ENCODE measurements at regions not wholly inside any gene's neighbourhood (a gene's known extent, or its start where the extent isn't known, plus 50 kb on each side); places are given as distances from the start of the nearest gene placed in this dataset.

DNA sequence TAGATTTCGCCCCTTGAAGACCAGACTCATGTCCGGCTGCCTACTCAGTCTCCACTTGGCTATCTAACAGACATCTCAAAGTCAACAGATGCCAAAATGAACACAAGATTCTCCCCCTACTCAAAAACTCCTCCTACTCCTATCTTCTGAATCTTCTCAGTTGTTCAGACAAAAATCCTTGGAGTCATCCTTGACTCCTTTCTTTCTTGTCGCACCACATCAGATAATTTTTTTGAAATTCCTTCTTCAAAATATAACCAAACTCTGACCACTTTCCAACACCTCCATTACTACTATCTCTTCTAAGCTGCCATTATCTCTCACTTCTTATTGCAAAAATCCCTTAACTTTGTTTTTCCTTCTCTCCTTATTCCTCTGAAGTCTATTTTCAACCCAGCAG, 141.9 kb upstream of the SLC7A14 start:
- H3K79me2 ChIP-seq (ENCODE audit: insufficient read depth, low read length) = no peaks in the 10 kb centered on the region
- intact Hi-C loops (cut with micrococcal nuclease) = no loop called here
- no peak overlapping the region for H3K4me2 ChIP-seq (replicated peaks; ENCODE audit: extremely low read depth, low read length, poor library complexity, severe bottlenecking)
- H3K27me3 ChIP-seq (ENCODE audit: control insufficient read depth in 2 of 2, insufficient read depth in 2 of 2, low read length in 2 of 2) = no peaks in the 10 kb centered on the region
- H3K4me1 ChIP-seq (ENCODE audit: control insufficient read depth in 1 of 2, insufficient read depth in 2 of 2, low read length in 2 of 2) = peaks cover 8 to 10% of the 10 kb centered on the region in 2 donors
- no peak for DNase-seq
- H4K20me1 ChIP-seq (ENCODE audit: insufficient read depth, low read length) = no peaks in the 10 kb centered on the region
- Mint-ChIP-seq H3K9me3 (peaks cover 0 to 3% (median 0%) of the 10 kb centered on the region in 7 donors), H3K4me3 (no peak overlapping the region), H3K36me3 (no peaks in the 10 kb centered on the region), H3K4me1 (peaks cover 14% of the 10 kb centered on the region), H3K27me3 (ENCODE audit: low read depth in 3 of 3) (no peaks in the 10 kb centered on the region), H3K27ac (no peak overlapping the region)
- H3K27ac ChIP-seq (ENCODE audit: low read depth in 1 of 2, low read length in 2 of 2) = no peak overlapping the region
- TF ChIP-seq, protein P1, sequence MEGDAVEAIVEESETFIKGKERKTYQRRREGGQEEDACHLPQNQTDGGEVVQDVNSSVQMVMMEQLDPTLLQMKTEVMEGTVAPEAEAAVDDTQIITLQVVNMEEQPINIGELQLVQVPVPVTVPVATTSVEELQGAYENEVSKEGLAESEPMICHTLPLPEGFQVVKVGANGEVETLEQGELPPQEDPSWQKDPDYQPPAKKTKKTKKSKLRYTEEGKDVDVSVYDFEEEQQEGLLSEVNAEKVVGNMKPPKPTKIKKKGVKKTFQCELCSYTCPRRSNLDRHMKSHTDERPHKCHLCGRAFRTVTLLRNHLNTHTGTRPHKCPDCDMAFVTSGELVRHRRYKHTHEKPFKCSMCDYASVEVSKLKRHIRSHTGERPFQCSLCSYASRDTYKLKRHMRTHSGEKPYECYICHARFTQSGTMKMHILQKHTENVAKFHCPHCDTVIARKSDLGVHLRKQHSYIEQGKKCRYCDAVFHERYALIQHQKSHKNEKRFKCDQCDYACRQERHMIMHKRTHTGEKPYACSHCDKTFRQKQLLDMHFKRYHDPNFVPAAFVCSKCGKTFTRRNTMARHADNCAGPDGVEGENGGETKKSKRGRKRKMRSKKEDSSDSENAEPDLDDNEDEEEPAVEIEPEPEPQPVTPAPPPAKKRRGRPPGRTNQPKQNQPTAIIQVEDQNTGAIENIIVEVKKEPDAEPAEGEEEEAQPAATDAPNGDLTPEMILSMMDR (IDR thresholded peaks at IDR 0.05) = no peak
- no peaks in the 10 kb centered on the region for H3K36me3 ChIP-seq (replicated peaks in 1 of 2; ENCODE audit: control insufficient read depth in 1 of 2, insufficient read depth in 2 of 2, low read length in 2 of 2)
- H3K4me3 ChIP-seq (replicated peaks in 1 of 3; ENCODE audit: low read depth in 2 of 3, low read length in 3 of 3) = no peak overlapping the region
- no peaks in the 10 kb centered on the region for H3K9me3 ChIP-seq (replicated peaks in 1 of 2; ENCODE audit: control insufficient read depth in 1 of 2, insufficient read depth in 1 of 2, low read length in 2 of 2)
- H2AFZ ChIP-seq (ENCODE audit: insufficient read depth, low read depth, low read length, poor library complexity, severe bottlenecking) = no peak overlapping the region
- 100% methylated on average over 3 of the region's 3 CpGs for WGBS (ENCODE audit: insufficient coverage)
- no peak overlapping the region for H3K9ac ChIP-seq (ENCODE audit: insufficient read depth, low read length, poor library complexity, severe bottlenecking)

DNA sequence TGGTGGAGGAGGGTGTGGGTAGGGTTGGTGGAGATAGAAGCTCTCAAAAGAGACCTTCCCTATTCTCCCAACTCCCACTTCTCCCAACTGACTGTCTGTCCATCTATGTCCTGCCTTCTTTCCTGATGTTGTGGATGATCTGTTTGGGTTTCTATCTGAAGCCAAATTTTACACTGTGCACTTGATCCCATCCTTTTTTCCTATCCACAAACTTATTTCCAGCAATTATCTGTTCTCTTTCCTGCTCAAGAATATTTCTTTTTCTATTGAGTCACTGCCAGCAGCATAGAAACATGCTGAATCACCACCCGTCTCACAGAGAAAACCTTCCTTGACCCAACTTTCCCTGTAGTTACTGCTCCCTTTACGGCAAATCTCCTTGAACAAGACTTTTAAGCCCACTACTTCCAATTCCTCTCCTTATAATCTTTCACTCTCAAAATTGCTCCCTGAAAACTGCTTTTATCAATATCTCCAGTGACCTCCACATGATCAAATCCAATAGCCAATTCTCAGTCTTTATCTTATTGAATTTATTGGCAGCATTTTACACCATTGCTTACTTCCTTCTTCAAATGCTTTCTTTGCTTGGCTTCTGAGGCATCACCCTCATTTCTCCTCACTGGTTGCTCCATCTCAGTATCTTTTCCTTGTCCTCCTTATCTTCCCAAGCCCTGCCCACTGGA, 141.2 kb upstream of the SLC7A14 start:
- Mint-ChIP-seq H3K9me3 (peaks cover 0 to 3% (median 0%) of the 10 kb centered on the region in 7 donors), H3K27me3 (ENCODE audit: low read depth in 3 of 3) (no peaks in the 10 kb centered on the region), H3K4me1 (peaks cover 14% of the 10 kb centered on the region), H3K27ac (no peak overlapping the region), H3K4me3 (no peak overlapping the region), H3K36me3 (no peaks in the 10 kb centered on the region)
- Histone ChIP-seq H3K27me3 (ENCODE audit: control insufficient read depth in 2 of 2, insufficient read depth in 2 of 2, low read length in 2 of 2) (no peaks in the 10 kb centered on the region), H2AFZ (ENCODE audit: insufficient read depth, low read depth, low read length, poor library complexity, severe bottlenecking) (no peak overlapping the region), H3K27ac (ENCODE audit: low read depth in 1 of 2, low read length in 2 of 2) (no peak overlapping the region), H3K79me2 (ENCODE audit: insufficient read depth, low read length) (no peaks in the 10 kb centered on the region), H3K4me2 (replicated peaks; ENCODE audit: extremely low read depth, low read length, poor library complexity, severe bottlenecking) (no peak overlapping the region), H3K36me3 (replicated peaks in 1 of 2; ENCODE audit: control insufficient read depth in 1 of 2, insufficient read depth in 2 of 2, low read length in 2 of 2) (no peaks in the 10 kb centered on the region), H4K20me1 (ENCODE audit: insufficient read depth, low read length) (no peaks in the 10 kb centered on the region), H3K4me1 (ENCODE audit: control insufficient read depth in 1 of 2, insufficient read depth in 2 of 2, low read length in 2 of 2) (peaks cover 8 to 10% of the 10 kb centered on the region in 2 donors), H3K9ac (ENCODE audit: insufficient read depth, low read length, poor library complexity, severe bottlenecking) (no peak overlapping the region), H3K9me3 (replicated peaks in 1 of 2; ENCODE audit: control insufficient read depth in 1 of 2, insufficient read depth in 1 of 2, low read length in 2 of 2) (no peaks in the 10 kb centered on the region), H3K4me3 (replicated peaks in 1 of 3; ENCODE audit: low read depth in 2 of 3, low read length in 3 of 3) (no peak overlapping the region)
- TF ChIP-seq, protein P1 (IDR thresholded peaks at IDR 0.05) = no peak
- 23% methylated on average over 2 of the region's 2 CpGs for WGBS (ENCODE audit: insufficient coverage)
- intact Hi-C loops (cut with micrococcal nuclease) = no loop called here
- no peak for DNase-seq
